Thoracic aorta (tissue), 2 donors: ENCODE measurements at regions not wholly inside any gene's neighbourhood (a gene's known extent, or its start where the extent isn't known, plus 50 kb on each side); places are given as distances from the start of the nearest gene placed in this dataset.

Experiments
- ATAC-seq: fragments of 150-250 bp; one replicate; pipeline ENCODE4 v1.8.0; 2017; ENCODE audit warnings: low read depth; ENCODE audit not compliant: insufficient number of reproducible peaks, low FRiP score
- DNase-seq: peaks from one replicate; pipeline ENCODE4 v3.0.0-alpha.2; 2020; ENCODE audit warnings: low spot score
- H3K27ac ChIP-seq, 2 donors: fragments of 200-600 bp; sonication (generic); 1 replicate in 1 of 2; 2 replicates in 1 of 2; pipeline ENCODE4 v1.5.1; 2016; ENCODE audit warnings: mild to moderate bottlenecking in 2 of 2, moderate library complexity in 2 of 2
- H3K27me3 ChIP-seq: fragments of 200-600 bp; sonication (generic); replicated peaks from 2 replicates; pipeline ENCODE4 v1.6.0; 2016; ENCODE audit warnings: mild to moderate bottlenecking; ENCODE audit not compliant: insufficient read depth
- H3K36me3 ChIP-seq: fragments of 200-600 bp; sonication (generic); one replicate; pipeline ENCODE4 v1.5.1; 2016
- H3K4me1 ChIP-seq, 2 donors: fragments of 200-600 bp; sonication (generic); 1 replicate in 1 of 2; 2 replicates in 1 of 2; pipeline versions ENCODE4 v1.5.1 to v1.6.0; 2016; ENCODE audit warnings: low read depth in 2 of 2, mild to moderate bottlenecking in 1 of 2; ENCODE audit not compliant: control insufficient read depth in 1 of 2
- H3K4me3 ChIP-seq: fragments of 200-600 bp; sonication (generic); 2 replicates; pipeline ENCODE4 v1.5.1; 2016; ENCODE audit warnings: mild to moderate bottlenecking
- H3K9me3 ChIP-seq: fragments of 200-600 bp; sonication (generic); 2 replicates; pipeline ENCODE4 v1.5.1; 2016
- CTCF ChIP-seq: fragments of 200-600 bp; sonication (generic); IDR thresholded peaks from one replicate; pipeline ENCODE4 v1.5.1; 2019; ENCODE audit warnings: antibody characterized with exemption

GRCh38 chr11:27266125-27266524, 96.9 kb downstream of the CCDC34 start:
- no peak for TF ChIP-seq CTCF
- Histone ChIP-seq H3K27ac (no peak overlapping the region), H3K4me3 (no peak overlapping the region), H3K36me3 (no peaks in the 10 kb centered on the region), H3K27me3 (no peaks in the 10 kb centered on the region), H3K9me3 (no peaks in the 10 kb centered on the region), H3K4me1 (no peaks in the 10 kb centered on the region)
- DNase-seq: no peak
- no peak for ATAC-seq

- no peaks in the 10 kb centered on the region for H3K9me3 ChIP-seq
- no peaks in the 10 kb centered on the region for H3K27me3 ChIP-seq
- no peak for TF ChIP-seq CTCF
- DNase-seq: no peak
- ATAC-seq: no peak
- H3K36me3 ChIP-seq: no peaks in the 10 kb centered on the region
- no peaks in the 10 kb centered on the region for H3K4me1 ChIP-seq
- no peak overlapping the region for H3K4me3 ChIP-seq
- no peak overlapping the region for H3K27ac ChIP-seq
These were observed 99.0 kb downstream of the CCDC34 start for GRCh38 chr11:27263986-27264385.

- Histone ChIP-seq H3K4me1 (no peaks in the 10 kb centered on the region), H3K27ac (no peak overlapping the region), H3K36me3 (no peaks in the 10 kb centered on the region), H3K4me3 (no peak overlapping the region), H3K9me3 (no peaks in the 10 kb centered on the region), H3K27me3 (no peaks in the 10 kb centered on the region)
- DNase-seq: no peak
- no peak for ATAC-seq
- no peak for TF ChIP-seq CTCF
These were observed 100.0 kb downstream of the CCDC34 start for GRCh38 chr11:27263046-27263445.

GRCh38 chr11:27255447-27255828, 107.6 kb downstream of the CCDC34 start:
- Histone ChIP-seq H3K36me3 (no peaks in the 10 kb centered on the region), H3K27ac (no peak overlapping the region), H3K27me3 (no peaks in the 10 kb centered on the region), H3K4me1 (no peaks in the 10 kb centered on the region), H3K4me3 (no peak overlapping the region), H3K9me3 (no peaks in the 10 kb centered on the region)
- DNase-seq: no peak
- no peak for ATAC-seq
- no peak for TF ChIP-seq CTCF

DNA sequence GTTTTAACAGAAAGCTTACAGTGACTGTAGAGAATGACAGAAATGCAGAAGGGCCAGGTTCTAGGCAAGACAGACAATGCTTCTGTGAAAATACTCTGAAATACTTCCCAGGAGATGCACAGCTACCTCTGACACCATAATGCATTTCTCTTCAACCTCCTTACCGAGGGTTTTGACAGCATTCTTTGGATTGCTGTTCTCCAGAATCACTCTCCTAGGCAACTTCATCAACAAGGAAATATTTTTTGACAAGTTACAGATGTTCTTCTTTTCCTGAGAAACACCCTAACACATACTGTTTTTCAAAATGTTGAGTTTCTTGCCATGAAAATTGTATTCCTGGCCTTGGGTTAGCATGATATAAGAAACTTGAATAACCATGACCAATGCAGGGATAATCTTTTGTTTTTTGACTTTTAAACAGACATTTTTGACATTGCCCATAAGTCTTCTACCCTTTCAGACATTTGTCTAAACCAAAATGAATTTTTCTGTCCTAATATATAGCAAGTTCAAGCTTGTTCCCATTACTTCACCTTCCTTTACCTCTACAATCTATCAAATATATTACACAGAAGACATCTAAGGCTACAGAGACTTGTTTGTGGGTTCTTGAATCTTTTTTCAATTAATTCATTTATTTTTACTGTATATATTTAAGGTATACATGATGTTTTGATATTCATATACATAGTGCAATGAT, 108.1 kb downstream of the CCDC34 start:
- H3K36me3 ChIP-seq: no peaks in the 10 kb centered on the region
- H3K4me1 ChIP-seq: no peaks in the 10 kb centered on the region
- no peak overlapping the region for H3K4me3 ChIP-seq
- ATAC-seq: no peak
- H3K27me3 ChIP-seq: no peaks in the 10 kb centered on the region
- no peak for DNase-seq
- no peaks in the 10 kb centered on the region for H3K9me3 ChIP-seq
- no peak for TF ChIP-seq CTCF
- H3K27ac ChIP-seq: no peak overlapping the region
